Thyroid gland (tissue), 4 donors: ENCODE measurements at regions not wholly inside any gene's neighbourhood (a gene's known extent, or its start where the extent isn't known, plus 50 kb on each side); places are given as distances from the start of the nearest gene placed in this dataset.

Source experiments
- CTCF ChIP-seq, 6 experiments: fragments of 200-600 bp in 3 of 6; fragments of 450-650 bp in 3 of 6; sonication (generic) in 3 of 6; IDR thresholded peaks; one replicate each; pipeline ENCODE4 v1.5.1; 2016 to 2019; ENCODE audit warnings: antibody characterized with exemption in 6 of 6, mild to moderate bottlenecking in 2 of 6, inconsistent platforms in 1 of 6, moderate library complexity in 1 of 6
- POLR2A ChIP-seq, 2 donors: fragments of 450-650 bp; IDR thresholded peaks; one replicate each; pipeline ENCODE4 v1.6.1; 2017; ENCODE audit warnings: antibody characterized with exemption in 2 of 2, mild to moderate bottlenecking in 2 of 2, moderate library complexity in 1 of 2

DNA sequence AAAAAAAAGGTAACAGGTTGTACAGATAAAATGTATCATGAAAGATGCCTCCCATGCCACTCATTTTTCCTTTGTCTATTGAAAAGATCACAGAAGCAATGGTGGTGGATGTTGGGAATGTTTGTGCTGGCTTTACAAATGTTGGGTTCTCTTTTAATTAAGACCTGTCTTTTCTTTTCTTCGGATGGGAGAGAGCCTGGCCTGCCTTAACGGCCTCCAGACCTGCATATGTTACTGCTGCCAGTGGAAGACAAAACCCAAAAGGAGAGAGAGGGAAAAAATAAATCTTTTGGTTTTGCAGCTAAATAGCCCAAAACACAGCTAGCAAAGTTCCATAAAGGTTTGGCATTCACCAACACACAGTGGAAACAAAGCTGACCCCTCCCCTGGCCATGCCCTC lies 50.5 kb upstream of the FZD7 start:
- TF ChIP-seq CTCF (IDR thresholded peaks at IDR 0.05) (no peak), POLR2A (IDR thresholded peaks at IDR 0.05) (no peak)
